HCT116 (cell line): ENCODE measurements at regions not wholly inside any gene's neighbourhood (a gene's known extent, or its start where the extent isn't known, plus 50 kb on each side); places are given as distances from the start of the nearest gene placed in this dataset.

Source experiments
- ATAC-seq: fragments of 200-7000 bp; cut with Tn5 transposase; 2 replicates; pipeline ENCODE4 v1.9.1; 2020; ENCODE audit warnings: mild to moderate bottlenecking, moderate library complexity
- BruUV-seq: library from RNA; stranded (reverse); fragments of 400-500 nt; replicated peaks from 2 replicates; lab custom pipeline; 2021; lab: Mats Ljungman, UMichigan
- CTCF ChIA-PET: fragments of 300-600 bp; sonication (Branson Sonifier 250); formaldehyde crosslinking; loops from one replicate; lab custom pipeline; 2021; ENCODE audit warnings: antibody characterized with exemption; lab: Charles Lee
- POLR2A ChIA-PET: fragments of 300-600, 350-600 bp; sonication (Branson Sonifier 250); formaldehyde crosslinking; loops from one replicate; lab custom pipeline; 2021; ENCODE audit warnings: antibody characterized with exemption; lab: Charles Lee
- RAD21 ChIA-PET, 2 experiments: fragments of 300-600 bp; sonication (Branson Sonifier 250); formaldehyde crosslinking; loops; one replicate each; lab custom pipeline; 2023; ENCODE audit warnings: low total read pairs in 2 of 2; ENCODE audit not compliant: uncharacterized antibody in 2 of 2, unreplicated experiment in 2 of 2, low non-redundant PET in 1 of 2; lab: Charles Lee
- DNase-seq: peaks from one replicate; pipeline ENCODE4 v3.0.0-alpha.2; 2010; ENCODE audit warnings: low read depth, low spot score
- H2AFZ ChIP-seq: fragments of 200-600 bp; shearing (Covaris generic), sonication (generic); 2 replicates; pipeline ENCODE4 v1.6.1; 2017; ENCODE audit warnings: low read depth, mixed run types, mixed read lengths, antibody characterized with exemption, low read length; ENCODE audit not compliant: poor library complexity, severe bottlenecking
- H3K27ac ChIP-seq: 2 replicates; pipeline ENCODE4 v1.5.1; 2012; ENCODE audit warnings: low read depth, low read length
- H3K27me3 ChIP-seq: fragments of 200-600 bp; sonication (generic); 2 replicates; pipeline ENCODE4 v1.6.1; 2016; ENCODE audit warnings: mixed run types, low read length, mixed read lengths; ENCODE audit not compliant: insufficient read depth
- H3K36me3 ChIP-seq, 2 experiments: fragments of 200-500 bp in 1 of 2; fragments of 200-600 bp in 1 of 2; sonication (Bioruptor generic) in 1 of 2; sonication (generic) in 1 of 2; 2 replicates each; pipeline versions ENCODE4 v1.5.1 to v1.6.1; 2014 to 2016; ENCODE audit warnings: low read length in 2 of 2, inconsistent platforms in 1 of 2, mixed read lengths in 1 of 2, mixed run types in 1 of 2; ENCODE audit not compliant: insufficient read depth in 2 of 2, control insufficient read depth in 1 of 2
- H3K4me1 ChIP-seq, 2 experiments: fragments of 200-600 bp in 1 of 2; sonication (generic) in 1 of 2; 2 replicates each; pipeline versions ENCODE4 v1.5.1 to v1.6.1; 2012 to 2017; ENCODE audit warnings: low read length in 2 of 2, inconsistent platforms in 1 of 2, mild to moderate bottlenecking in 1 of 2, mixed read lengths in 1 of 2, mixed run types in 1 of 2, moderate library complexity in 1 of 2; ENCODE audit not compliant: insufficient read depth in 2 of 2, control insufficient read depth in 1 of 2
- H3K4me2 ChIP-seq: fragments of 200-600 bp; sonication (generic); 2 replicates; pipeline ENCODE4 v1.6.1; 2017; ENCODE audit warnings: mixed run types, low read length, mixed read lengths
- H3K4me3 ChIP-seq, 2 experiments: fragments of 200-600 bp in 1 of 2; sonication (generic) in 1 of 2; replicated peaks in 1 of 2; 2 replicates each; pipeline ENCODE4 v1.5.1; 2011 to 2016; ENCODE audit warnings: low read length in 2 of 2, control low read depth in 1 of 2, low read depth in 1 of 2, mild to moderate bottlenecking in 1 of 2, mixed read lengths in 1 of 2, mixed run types in 1 of 2
- H3K79me2 ChIP-seq: fragments of 200-600 bp; sonication (generic); 2 replicates; pipeline ENCODE4 v1.6.1; 2017; ENCODE audit warnings: mild to moderate bottlenecking, mixed run types, low read length, moderate library complexity, mixed read lengths; ENCODE audit not compliant: insufficient read depth
- H3K9ac ChIP-seq: fragments of 200-600 bp; sonication (generic); 2 replicates; pipeline ENCODE4 v1.6.1; 2016; ENCODE audit warnings: low read length, mixed read lengths
- H3K9me2 ChIP-seq: fragments of 200-600 bp; sonication (generic), shearing (Covaris generic); 2 replicates; pipeline ENCODE4 v1.6.1; 2017; ENCODE audit warnings: mixed run types, mild to moderate bottlenecking, moderate library complexity; ENCODE audit not compliant: insufficient read depth
- H3K9me3 ChIP-seq, 2 experiments: fragments of 200-500 bp in 1 of 2; fragments of 200-600 bp in 1 of 2; sonication (Bioruptor generic) in 1 of 2; sonication (generic) in 1 of 2; 2 replicates each; pipeline ENCODE4 v1.6.1; 2014 to 2017; ENCODE audit warnings: low read length in 2 of 2, mixed read lengths in 2 of 2, inconsistent platforms in 1 of 2, low read depth in 1 of 2, mild to moderate bottlenecking in 1 of 2, mixed run types in 1 of 2, moderate library complexity in 1 of 2; ENCODE audit not compliant: control insufficient read depth in 1 of 2, insufficient read depth in 1 of 2
- H4K20me1 ChIP-seq: fragments of 200-600 bp; sonication (generic), shearing (Covaris generic); 2 replicates; pipeline ENCODE4 v1.6.1; 2017; ENCODE audit warnings: mixed run types, mild to moderate bottlenecking, moderate library complexity; ENCODE audit not compliant: insufficient read depth
- ATF3 ChIP-seq: IDR thresholded peaks from 2 replicates; pipeline ENCODE4 v1.6.1; 2012
- EGR1 ChIP-seq: IDR thresholded peaks from 2 replicates; pipeline ENCODE4 v1.6.1; 2012; ENCODE audit warnings: low read depth
- EZH2 ChIP-seq: fragments of 200-600 bp; sonication (generic); IDR thresholded peaks from 2 replicates; pipeline ENCODE4 v1.6.1; 2017; ENCODE audit warnings: antibody characterized with exemption, mixed run types
- FOSL1 ChIP-seq: IDR thresholded peaks from 2 replicates; pipeline ENCODE4 v1.6.1; 2012; ENCODE audit warnings: low read depth
- JUND ChIP-seq: IDR thresholded peaks from 2 replicates; pipeline ENCODE4 v1.6.1; 2012
- POLR2A ChIP-seq: IDR thresholded peaks from 2 replicates; pipeline ENCODE4 v1.7.0; 2011; ENCODE audit warnings: borderline replicate concordance; ENCODE audit not compliant: insufficient read depth, insufficient read length; ENCODE audit errors: extremely low read depth
- RAD21 ChIP-seq: IDR thresholded peaks from 2 replicates; pipeline ENCODE4 v1.6.1; 2012; ENCODE audit warnings: low read depth, mild to moderate bottlenecking
- SIN3A ChIP-seq: IDR thresholded peaks from 2 replicates; pipeline ENCODE4 v1.6.1; 2012; ENCODE audit warnings: low read depth
- SP1 ChIP-seq: IDR thresholded peaks from 2 replicates; pipeline ENCODE4 v1.6.1; 2012; ENCODE audit warnings: low read depth
- SRF ChIP-seq: IDR thresholded peaks from 2 replicates; pipeline ENCODE4 v1.6.1; 2012; ENCODE audit warnings: low read depth
- TCF7L2 ChIP-seq: IDR thresholded peaks from 2 replicates; pipeline ENCODE4 v1.7.0; 2011; ENCODE audit warnings: borderline replicate concordance, inconsistent platforms; ENCODE audit not compliant: insufficient read depth, insufficient read length; ENCODE audit errors: extremely low read depth
- intact Hi-C: fragments of 100-400 bp; cut with micrococcal nuclease; formaldehyde crosslinking; loops from 2 replicates; pipeline ENCODE4 v1.10.0; 2022
- TF ChIP-seq, protein P1 (sequence below): IDR thresholded peaks from 2 replicates; pipeline ENCODE4 v1.6.1; 2011; ENCODE audit warnings: mild to moderate bottlenecking, low read length, moderate library complexity; ENCODE audit not compliant: insufficient replicate concordance; ENCODE audit errors: extremely low read depth

DNA sequence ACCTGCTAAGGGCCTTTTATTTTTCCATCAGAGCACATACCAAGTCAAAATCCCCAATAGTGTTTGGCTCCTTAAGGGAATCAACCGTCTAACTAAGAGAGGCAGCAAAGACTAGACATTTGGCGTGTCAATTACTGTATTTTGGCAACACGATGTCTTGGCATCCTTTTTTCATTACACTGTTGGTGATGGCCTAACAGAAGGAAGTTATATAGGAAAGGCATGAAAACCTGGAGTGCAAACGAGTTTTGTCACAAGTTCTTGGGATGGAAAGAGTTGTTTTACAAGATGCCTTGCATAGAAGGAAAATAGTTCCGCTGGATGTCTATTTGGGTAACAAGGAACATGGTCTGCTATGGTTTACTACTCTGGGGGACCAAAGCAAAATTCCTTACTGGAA, 119.2 kb upstream of the TTC29 start:
- RAD21 ChIA-PET, result no interaction called here
- Histone ChIP-seq H3K27me3 (0 out of 2 replicates have a peak, but pooled peaks cover 3% of the 10 kb centered on the region), H3K9me3 (no peaks in the 10 kb centered on the region), H3K9ac (no peak overlapping the region), H3K79me2 (no peaks in the 10 kb centered on the region)
- DNase-seq, result no peak
- no peak for TF ChIP-seq POLR2A
- TF ChIP-seq EGR1, result no peak
- no peak for TF ChIP-seq JUND
- no peak for TF ChIP-seq RAD21
- no peak for TF ChIP-seq TCF7L2
- TF ChIP-seq EZH2, result no peak
- TF ChIP-seq ATF3, result no peak
- TF ChIP-seq SRF, result no peak
- TF ChIP-seq SIN3A, result no peak
- no peak for TF ChIP-seq FOSL1
- TF ChIP-seq, protein P1, sequence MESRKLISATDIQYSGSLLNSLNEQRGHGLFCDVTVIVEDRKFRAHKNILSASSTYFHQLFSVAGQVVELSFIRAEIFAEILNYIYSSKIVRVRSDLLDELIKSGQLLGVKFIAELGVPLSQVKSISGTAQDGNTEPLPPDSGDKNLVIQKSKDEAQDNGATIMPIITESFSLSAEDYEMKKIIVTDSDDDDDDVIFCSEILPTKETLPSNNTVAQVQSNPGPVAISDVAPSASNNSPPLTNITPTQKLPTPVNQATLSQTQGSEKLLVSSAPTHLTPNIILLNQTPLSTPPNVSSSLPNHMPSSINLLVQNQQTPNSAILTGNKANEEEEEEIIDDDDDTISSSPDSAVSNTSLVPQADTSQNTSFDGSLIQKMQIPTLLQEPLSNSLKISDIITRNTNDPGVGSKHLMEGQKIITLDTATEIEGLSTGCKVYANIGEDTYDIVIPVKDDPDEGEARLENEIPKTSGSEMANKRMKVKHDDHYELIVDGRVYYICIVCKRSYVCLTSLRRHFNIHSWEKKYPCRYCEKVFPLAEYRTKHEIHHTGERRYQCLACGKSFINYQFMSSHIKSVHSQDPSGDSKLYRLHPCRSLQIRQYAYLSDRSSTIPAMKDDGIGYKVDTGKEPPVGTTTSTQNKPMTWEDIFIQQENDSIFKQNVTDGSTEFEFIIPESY, result no peak
- no peak for TF ChIP-seq SP1
- TF ChIP-seq, all 23 proteins: peak for 0
- Histone ChIP-seq H3K9me2 (no peaks in the 10 kb centered on the region), H3K4me2 (no peak overlapping the region), H4K20me1 (no peaks in the 10 kb centered on the region), H3K4me3 (no peak overlapping the region), H3K4me1 (no peaks in the 10 kb centered on the region), H3K36me3 (no peaks in the 10 kb centered on the region), H3K27ac (no peak overlapping the region), H2AFZ (no peak overlapping the region)
- BruUV-seq, result no TSS peak
- intact Hi-C loops, result no loop called here
- POLR2A ChIA-PET, result no interaction called here
- CTCF ChIA-PET, result no interaction called here
- ATAC-seq, result no peak
